AG04449 (cell line): ENCODE measurements at regions not wholly inside any gene's neighbourhood (a gene's known extent, or its start where the extent isn't known, plus 50 kb on each side); places are given as distances from the start of the nearest gene placed in this dataset.

Experiments used
- CTCF ChIA-PET: fragments of 350-600 bp; formaldehyde crosslinking; extraction: SDS; loops from one replicate; lab custom pipeline; 2021; ENCODE audit warnings: antibody characterized with exemption; lab: Yijun Ruan, JAX
- POLR2A ChIA-PET: fragments of 400-600, 350-600 bp; formaldehyde crosslinking; extraction: SDS; loops from one replicate; lab custom pipeline; 2020; ENCODE audit warnings: antibody characterized with exemption, inconsistent platforms; lab: Yijun Ruan, JAX
- DNase-seq: peaks from one replicate; pipeline ENCODE4 v3.0.0-alpha.2; 2010; ENCODE audit warnings: low read depth, low spot score
- H3K4me3 ChIP-seq: 2 replicates; pipeline ENCODE4 v1.5.1; 2011; ENCODE audit warnings: low read depth, mild to moderate bottlenecking, control low read depth, low read length
- CTCF ChIP-seq: IDR thresholded peaks from one replicate; pipeline ENCODE4 v1.5.1; 2011; ENCODE audit warnings: mild to moderate bottlenecking, moderate library complexity, low read length, control low read depth, inconsistent platforms; ENCODE audit not compliant: insufficient read depth; ENCODE audit errors: missing control alignments

- no peak overlapping the region for H3K4me3 ChIP-seq
- no peak for DNase-seq
- CTCF ChIA-PET, result interaction anchor here (0.7 kb wide), 1 partner anchor 209 kb away, joined by 3 read pairs; no protein-coding TSS in a partner anchor
- TF ChIP-seq CTCF, result no peak
- POLR2A ChIA-PET, result no interaction called here
Observed at GRCh38 chr4:57371671-57372070, 261.5 kb upstream of the IGFBP7 start.

GRCh38 chr4:57370691-57371090, 260.5 kb upstream of the IGFBP7 start:
- H3K4me3 ChIP-seq, result no peak overlapping the region
- no peak for TF ChIP-seq CTCF
- ChIA-PET CTCF (no interaction called here), POLR2A (no interaction called here)
- no peak for DNase-seq

GRCh38 chr4:57369446-57369845, 259.3 kb upstream of the IGFBP7 start:
- ChIA-PET POLR2A (no interaction called here), CTCF (interaction anchor here (1.1 kb wide), 1 partner anchor 205 kb away, joined by 3 read pairs; no protein-coding TSS in a partner anchor)
- no peak for DNase-seq
- no peak overlapping the region for H3K4me3 ChIP-seq
- TF ChIP-seq CTCF, result no peak

GRCh38 chr4:57364255-57364654, 254.1 kb upstream of the IGFBP7 start:
- no peak overlapping the region for H3K4me3 ChIP-seq
- no peak for DNase-seq
- ChIA-PET CTCF (interaction anchor here (1.2 to 1.5 kb wide), 2 partner anchors 12 to 201 kb away, joined by 4 to 5 read pairs; no protein-coding TSS in a partner anchor), POLR2A (no interaction called here)
- no peak for TF ChIP-seq CTCF

GRCh38 chr4:57363346-57363745, 253.2 kb upstream of the IGFBP7 start:
- ChIA-PET POLR2A (no interaction called here), CTCF (interaction anchor here (1.2 to 1.5 kb wide), 2 partner anchors 11 to 200 kb away, joined by 4 to 5 read pairs; no protein-coding TSS in a partner anchor)
- TF ChIP-seq CTCF, result no peak
- no peak overlapping the region for H3K4me3 ChIP-seq
- no peak for DNase-seq

GRCh38 chr4:57360681-57361080, 250.5 kb upstream of the IGFBP7 start:
- ChIA-PET POLR2A (no interaction called here), CTCF (no interaction called here)
- no peak for DNase-seq
- no peak overlapping the region for H3K4me3 ChIP-seq
- TF ChIP-seq CTCF, result no peak
